ENCODE measurements at regions not wholly inside any gene's neighbourhood (a gene's known extent, or its start where the extent isn't known, plus 50 kb on each side); places are given as distances from the start of the nearest gene placed in this dataset.
"Not testable (repeated sequence)": the region's sequence is repeated elsewhere in the genome, so short reads cannot be mapped to it uniquely, and the experiment has no call there.

DNA sequence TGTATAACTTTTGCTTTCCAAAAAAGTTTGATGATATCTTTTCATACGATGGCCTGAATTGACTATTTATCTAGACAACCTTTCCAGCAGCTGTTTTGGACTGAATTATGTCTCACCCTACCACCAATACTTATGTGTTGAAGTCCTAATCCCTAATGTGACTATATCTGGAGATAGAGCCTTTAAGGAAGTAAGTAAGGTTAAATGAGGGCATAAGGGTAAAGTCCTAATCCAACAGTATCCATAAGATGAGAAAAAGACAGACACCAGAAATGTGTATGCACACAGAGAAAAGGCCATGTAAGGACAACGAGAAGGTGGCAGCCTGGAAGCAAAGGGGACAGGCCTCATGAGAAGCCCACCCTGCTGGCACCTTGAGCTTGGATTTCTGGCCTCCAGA is 86.6 kb upstream of the PPARGC1A start:
- no peak for DNase-seq

DNA sequence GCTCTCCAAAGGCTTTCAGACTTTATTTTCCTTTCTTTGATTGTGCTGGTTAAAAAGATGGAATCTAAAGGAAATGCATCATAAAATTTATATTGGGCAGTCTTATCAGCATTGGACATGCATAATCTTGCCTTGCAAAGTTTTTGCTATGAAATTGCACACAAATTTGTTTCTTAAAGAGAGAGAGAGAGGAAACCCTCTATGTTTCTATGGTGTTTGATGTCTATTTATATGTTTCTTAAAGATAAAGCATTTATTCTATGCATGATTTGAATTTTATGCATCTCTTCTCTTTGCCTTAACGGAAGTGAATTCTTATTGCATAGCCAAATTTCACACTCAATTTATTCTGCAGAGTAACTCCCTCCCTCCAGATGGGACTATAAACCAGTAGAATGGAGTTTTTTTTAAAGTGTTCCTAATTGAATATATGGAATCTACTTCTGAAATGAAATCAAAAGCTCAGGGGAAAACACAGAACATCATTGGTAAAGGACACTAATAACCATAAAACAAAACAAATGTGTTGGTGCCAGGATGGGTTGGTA is 83.5 kb upstream of the PPARGC1A start:
- DNase-seq: no peak

DNA sequence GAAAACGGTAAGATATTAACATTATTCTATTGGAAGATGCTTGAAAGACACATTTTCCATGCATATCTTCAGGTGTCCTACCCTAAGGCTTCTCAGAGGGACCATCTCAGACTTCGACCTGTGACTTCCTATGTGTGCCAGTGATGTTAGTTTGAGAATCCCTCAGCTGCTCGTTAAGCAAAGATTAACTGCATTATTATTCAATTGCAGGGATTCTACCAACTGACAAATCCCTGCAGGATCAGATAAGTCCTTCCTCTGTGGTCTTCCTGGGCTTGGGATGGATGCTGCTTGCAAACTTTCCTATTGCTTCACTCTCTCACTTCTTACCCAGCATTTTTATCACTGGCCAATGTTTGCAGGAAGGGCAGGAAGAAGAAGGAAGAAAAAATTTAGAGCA is 83.0 kb upstream of the PPARGC1A start:
- DNase-seq: no peak

- DNase-seq: no peak
Measured at GRCh38 chr4:23972187-23972586, 82.3 kb upstream of the PPARGC1A start.

DNA sequence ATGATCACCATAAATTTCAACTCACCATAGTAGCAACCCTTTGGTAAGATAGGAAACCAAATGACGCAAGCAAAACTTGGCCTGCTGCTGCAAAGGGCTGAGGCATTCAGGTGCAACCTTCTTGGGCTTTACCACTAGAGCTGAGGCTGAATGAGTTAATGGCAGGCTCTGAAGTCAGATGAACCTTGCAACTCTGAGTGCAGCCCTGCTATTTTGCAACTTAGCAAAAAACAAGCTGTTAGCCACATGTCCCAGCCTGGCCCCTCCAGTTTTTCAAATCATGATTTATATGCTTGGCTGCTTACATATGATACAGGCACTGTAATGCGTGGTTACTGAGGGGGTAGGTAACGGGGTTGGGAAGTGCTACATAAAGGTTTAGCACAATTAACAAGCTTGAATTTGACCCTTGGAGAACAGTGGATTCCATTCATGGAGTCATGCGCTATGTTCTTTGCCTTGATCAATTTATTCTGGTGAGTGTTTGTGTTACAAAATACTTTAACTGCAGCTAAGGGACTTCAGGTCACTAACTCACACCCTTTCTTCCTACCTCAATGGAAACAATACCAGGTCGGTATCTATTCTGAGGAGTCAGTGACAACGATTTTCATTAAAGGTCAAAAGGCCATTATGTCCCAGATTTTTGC is 80.5 kb upstream of the PPARGC1A start:
- DNase-seq: no peak

GRCh38 chr4:23969635-23970145 is 79.8 kb upstream of the PPARGC1A start:
- DNase-seq: no peak

GRCh38 chr4:23967281-23967680 is 77.4 kb upstream of the PPARGC1A start:
- no peak for DNase-seq

DNA sequence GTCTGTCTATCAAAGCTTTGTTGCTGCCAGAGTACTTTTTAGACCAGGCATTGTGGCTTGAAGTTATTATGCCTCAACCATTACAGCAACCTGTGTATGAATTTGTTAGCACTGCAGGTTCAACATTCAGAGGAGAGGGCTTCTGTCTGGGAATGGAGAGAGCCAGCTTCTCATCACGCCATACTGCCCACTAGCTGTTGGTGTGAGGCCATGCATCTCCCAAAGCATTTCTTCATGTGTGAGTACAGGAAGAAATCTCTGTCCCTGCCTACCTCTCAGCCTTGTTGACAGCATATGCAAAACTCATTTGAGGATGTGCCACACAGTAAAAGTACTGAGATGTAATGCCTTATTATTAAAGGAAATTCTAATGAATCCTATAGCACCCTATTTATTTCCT is 76.9 kb upstream of the PPARGC1A start:
- DNase-seq: no peak

DNA sequence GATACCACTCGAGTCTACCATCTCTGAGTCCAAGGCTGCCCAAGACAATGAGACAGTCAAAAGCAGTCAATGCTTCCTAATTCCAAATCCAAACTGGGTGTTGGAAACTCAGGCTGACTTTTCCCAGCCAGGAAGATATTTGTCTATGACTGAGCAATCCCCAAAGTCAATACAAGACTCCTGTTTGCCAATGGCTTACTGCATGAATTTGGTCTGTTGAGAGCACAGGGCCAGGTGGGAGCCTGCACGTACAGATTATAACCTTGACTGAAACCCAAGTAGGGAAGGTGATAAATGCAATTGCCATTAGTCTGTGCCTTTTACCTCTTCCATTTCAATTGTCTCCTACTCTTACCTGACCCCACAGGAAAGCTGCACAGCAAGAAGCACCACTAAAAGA is 72.6 kb upstream of the PPARGC1A start:
- no peak for DNase-seq

DNA sequence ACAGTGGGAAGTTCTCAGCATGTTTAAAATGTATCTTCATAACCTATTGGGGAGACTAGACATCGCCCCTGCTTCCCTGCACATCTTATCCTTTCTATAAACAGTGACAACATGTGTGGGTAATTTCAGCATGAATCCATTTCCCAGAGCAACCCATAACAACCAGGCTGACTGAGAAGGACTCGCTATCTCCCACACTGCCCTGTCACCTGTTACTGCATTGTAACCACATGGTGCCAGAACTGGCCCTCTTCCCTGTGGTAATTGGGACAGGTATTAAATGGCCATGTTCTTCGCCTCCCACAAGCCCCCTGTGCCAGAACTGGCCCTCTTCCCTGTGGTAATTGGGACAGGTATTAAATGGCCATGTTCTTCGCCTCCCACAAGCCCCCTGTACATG is 71.5 kb upstream of the PPARGC1A start:
- not testable (repeated sequence) for DNase-seq

- no peak for DNase-seq
Measured at GRCh38 chr4:23959396-23960148, 69.7 kb upstream of the PPARGC1A start.

DNA sequence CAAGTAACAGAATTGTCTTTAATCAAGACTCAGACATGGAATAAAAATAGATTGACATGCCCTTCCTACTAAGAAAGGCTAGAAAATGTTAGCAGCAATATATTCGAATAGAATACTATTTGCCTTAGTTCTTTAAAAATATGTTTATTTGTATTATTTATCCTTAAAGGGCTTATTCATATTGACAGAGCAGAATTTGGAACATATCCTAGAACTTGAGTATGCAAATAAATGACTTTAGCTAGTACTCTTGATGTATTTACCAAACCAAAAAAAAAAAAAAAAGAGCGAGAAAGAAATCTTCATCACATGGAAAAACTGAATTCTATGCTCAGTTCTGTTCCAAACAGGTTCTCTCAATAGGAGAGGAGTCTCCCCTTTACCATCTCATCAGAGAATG is 68.9 kb upstream of the PPARGC1A start:
- DNase-seq: no peak

- DNase-seq: no peak
Measured at GRCh38 chr4:23957465-23957864, 67.6 kb upstream of the PPARGC1A start.

DNA sequence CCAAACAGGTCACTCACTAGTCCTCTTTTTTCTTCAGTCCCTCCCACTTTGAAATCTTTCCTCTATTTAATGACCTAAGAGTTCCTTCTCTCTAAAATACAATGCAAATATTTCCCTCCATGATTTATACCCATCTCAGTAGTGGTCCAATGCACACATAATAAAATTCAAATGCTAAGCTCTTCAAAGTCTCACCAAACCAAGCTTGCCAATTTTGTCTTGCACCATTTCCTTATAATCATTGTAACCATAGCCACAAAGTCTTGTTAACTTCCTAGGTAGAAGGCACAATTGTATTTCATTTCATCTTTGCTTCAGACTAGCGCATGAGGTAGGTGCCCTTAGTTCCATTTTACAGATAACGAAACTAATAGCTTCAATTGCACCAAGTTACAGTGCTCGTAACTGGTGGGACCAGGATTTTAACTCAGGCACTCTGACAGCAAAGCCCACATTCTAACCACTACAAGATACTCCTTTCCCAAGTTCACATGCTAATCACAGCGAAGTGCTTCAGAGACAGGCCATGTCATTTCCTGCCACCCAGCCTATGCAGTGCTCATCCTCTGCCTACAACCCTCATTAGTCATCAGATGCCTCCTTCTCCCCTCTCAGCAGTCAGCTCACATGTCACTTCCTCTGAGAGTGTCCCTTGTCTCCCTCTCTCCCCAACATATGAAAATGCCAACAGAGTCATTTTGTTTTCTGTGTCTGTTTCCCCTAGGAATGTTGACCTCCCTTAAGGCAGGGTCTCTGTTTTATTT is 66.9 kb upstream of the PPARGC1A start:
- no peak for DNase-seq

- no peak for DNase-seq
Measured at GRCh38 chr4:23952258-23952657, 62.4 kb upstream of the PPARGC1A start.

DNA sequence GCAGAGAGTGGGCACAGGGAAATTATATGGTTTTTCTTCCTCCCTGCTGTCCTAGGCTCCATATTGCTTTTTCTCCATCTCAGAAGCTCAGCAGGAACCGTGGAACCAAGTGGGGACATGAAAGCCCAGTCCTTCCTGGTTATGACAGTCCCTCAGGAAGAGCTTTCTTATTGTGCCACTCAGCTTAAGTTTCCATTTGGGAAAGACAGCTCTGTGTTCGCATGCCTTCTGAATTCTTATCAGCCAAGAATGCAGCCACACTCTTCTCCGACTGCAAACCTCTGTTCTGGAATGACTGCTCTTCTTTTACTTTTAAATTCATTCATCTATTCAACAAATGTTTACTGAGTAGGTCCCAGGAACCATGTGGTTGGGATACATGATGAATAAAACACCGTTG is 58.0 kb upstream of the PPARGC1A start:
- no peak for DNase-seq

GRCh38 chr4:23946299-23946698 is 56.5 kb upstream of the PPARGC1A start:
- DNase-seq: no peak

DNA sequence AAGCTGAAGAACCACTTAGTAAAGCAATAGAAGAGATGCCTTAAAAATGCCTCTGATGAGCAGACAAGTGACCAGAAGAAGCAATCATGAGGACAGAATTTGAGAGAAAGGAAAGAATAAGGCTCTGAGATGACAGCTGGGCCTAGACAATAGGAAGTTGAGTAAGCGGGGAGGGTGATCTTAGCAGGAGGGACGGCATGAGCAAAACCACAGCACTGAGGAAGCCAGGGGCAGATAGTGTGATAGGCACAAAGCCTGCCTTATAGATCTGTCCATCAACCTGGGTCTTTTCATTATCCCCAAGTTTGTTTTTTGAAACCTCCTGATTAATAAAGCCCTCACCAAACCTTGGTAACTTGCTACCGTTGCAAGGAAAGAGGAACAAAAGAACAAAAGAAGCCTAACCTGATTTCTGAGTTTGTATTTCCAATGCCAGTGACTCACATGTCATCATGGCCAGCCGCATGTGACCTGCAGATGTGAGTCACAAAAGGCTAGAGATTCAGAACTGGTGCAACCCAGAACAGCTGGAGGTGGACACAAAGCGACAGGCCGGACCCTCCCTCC is 55.7 kb upstream of the PPARGC1A start:
- DNase-seq: no peak

GRCh38 chr4:23944556-23944955 is 54.7 kb upstream of the PPARGC1A start:
- DNase-seq: not testable (repeated sequence)

DNA sequence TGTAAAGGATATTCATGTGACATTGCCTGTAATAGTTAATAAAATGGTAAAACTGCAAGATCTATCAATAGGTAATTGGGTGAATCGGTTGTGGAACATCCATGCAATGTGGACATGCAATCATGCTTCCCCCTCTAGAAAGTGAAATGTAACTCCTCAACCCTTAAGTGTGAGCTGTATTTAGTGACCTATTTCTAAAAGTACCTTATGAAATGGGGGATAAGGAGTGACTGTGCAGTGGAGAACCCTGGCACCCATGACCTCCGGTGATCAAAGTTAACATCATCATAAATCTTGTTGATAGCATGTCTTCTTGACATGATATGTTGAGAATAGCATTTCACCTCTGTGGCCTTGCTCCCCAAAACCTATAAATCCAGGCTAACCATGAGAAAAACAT is 53.6 kb upstream of the PPARGC1A start:
- DNase-seq: no peak

DNA sequence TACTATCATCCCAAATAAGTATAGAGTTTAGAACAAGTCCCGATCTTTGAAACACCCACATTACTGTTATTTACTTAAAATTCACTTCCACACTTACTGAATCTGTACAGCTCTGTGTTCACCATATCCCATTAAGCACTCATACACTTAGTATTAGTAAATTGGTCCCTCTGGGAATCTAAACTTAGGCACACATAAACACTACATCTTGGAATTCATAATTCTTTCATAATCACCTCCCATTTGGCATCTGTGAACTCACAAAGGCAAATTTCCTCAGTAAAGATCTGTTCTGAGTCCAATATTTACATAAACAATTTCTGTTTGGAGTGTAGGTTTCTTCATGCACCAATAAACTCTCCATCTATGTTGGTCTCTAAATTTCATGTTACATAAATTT is 52.6 kb upstream of the PPARGC1A start:
- no peak for DNase-seq

Data from NK-92 treated with Interleukin-12 subunit alpha and Interleukin-12 subunit beta, amount 100 ng/mL, for 24 hours (cell line).